Ectodermal cell (in vitro differentiated cells): ENCODE measurements at regions not wholly inside any gene's neighbourhood (a gene's known extent, or its start where the extent isn't known, plus 50 kb on each side); places are given as distances from the start of the nearest gene placed in this dataset.
"Not testable (repeated sequence)": the region's sequence is repeated elsewhere in the genome, so short reads cannot be mapped to it uniquely, and the experiment has no call there.

Experiments used
- H3K27ac ChIP-seq: 2 replicates; pipeline ENCODE4 v1.7.0; 2013; ENCODE audit warnings: mild to moderate bottlenecking, low read depth, low read length; ENCODE audit not compliant: insufficient read depth, poor library complexity, severe bottlenecking
- H3K27me3 ChIP-seq: 2 replicates; pipeline ENCODE4 v1.7.0; 2013; ENCODE audit warnings: mild to moderate bottlenecking, low read length; ENCODE audit not compliant: insufficient read depth, control insufficient read depth, poor library complexity, severe bottlenecking
- H3K36me3 ChIP-seq: one replicate; pipeline ENCODE4 v1.7.0; 2013; ENCODE audit warnings: low read length; ENCODE audit not compliant: control insufficient read depth, insufficient read depth
- H3K4me1 ChIP-seq: one replicate; pipeline ENCODE4 v1.7.0; 2013; ENCODE audit warnings: low read length; ENCODE audit not compliant: control insufficient read depth, insufficient read depth
- H3K4me3 ChIP-seq: 2 replicates; pipeline ENCODE4 v1.7.0; 2013; ENCODE audit warnings: low read depth, low read length, control low read depth; ENCODE audit not compliant: insufficient read depth
- H3K9me3 ChIP-seq: 2 replicates; pipeline ENCODE4 v1.7.0; 2013; ENCODE audit warnings: mild to moderate bottlenecking, low read length, moderate library complexity; ENCODE audit not compliant: control insufficient read depth
- WGBS, 2 experiments: methylation state at CpG; one replicate each; pipeline ENCODE4 v1.1.7; 2013; ENCODE audit warnings: missing lambda C conversion rate in 2 of 2; 5-methylcytosine and 5-hydroxymethylcytosine counted together

DNA sequence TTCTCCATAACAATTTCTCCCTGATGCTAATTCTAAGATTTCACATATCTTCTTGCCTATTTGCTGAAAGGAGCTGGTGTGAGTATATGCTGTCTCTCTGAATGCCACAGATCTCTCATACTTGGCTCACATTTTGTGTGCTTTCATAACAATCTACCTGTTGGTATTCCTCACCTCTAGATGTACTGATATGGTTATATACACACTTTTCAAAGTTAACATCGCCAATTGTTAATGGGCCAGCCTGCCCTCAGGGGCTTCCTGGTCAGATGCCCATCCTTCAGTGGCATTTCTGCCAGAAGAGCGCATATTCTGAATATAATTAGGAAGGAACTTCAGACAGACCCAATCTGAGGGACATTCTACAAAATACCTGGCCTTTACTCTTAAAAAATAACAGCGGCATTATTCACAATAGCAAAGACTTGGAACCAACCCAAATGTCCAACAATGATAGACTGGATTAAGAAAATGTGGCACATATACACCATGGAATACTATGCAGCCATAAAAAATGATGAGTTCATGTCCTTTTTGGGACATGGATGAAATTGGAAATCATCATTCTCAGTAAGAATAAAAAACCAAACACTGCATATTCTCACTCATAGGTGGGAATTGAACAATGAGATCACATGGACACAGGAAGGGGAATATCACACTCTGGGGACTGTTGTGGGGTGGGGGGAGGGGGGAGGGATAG, 123.9 kb upstream of the FAT1 start:
- not testable (repeated sequence) for H3K27ac ChIP-seq, H3K27me3 ChIP-seq, H3K36me3 ChIP-seq, H3K4me3 ChIP-seq, H3K9me3 ChIP-seq
- peaks cover 16% of the 10 kb centered on the region for H3K4me1 ChIP-seq
- 93 to 100% methylated on average over 2 to 3 of the region's 3 CpGs for WGBS, 2 experiments

- Histone ChIP-seq H3K27me3 (no peaks in the 10 kb centered on the region), H3K9me3 (peaks cover 3% of the 10 kb centered on the region), H3K36me3 (no peaks in the 10 kb centered on the region), H3K4me3 (no peak overlapping the region), H3K4me1 (peaks cover 12% of the 10 kb centered on the region), H3K27ac (no peak overlapping the region)
Observed at GRCh38 chr4:186848437-186848836, 124.8 kb upstream of the FAT1 start.

DNA sequence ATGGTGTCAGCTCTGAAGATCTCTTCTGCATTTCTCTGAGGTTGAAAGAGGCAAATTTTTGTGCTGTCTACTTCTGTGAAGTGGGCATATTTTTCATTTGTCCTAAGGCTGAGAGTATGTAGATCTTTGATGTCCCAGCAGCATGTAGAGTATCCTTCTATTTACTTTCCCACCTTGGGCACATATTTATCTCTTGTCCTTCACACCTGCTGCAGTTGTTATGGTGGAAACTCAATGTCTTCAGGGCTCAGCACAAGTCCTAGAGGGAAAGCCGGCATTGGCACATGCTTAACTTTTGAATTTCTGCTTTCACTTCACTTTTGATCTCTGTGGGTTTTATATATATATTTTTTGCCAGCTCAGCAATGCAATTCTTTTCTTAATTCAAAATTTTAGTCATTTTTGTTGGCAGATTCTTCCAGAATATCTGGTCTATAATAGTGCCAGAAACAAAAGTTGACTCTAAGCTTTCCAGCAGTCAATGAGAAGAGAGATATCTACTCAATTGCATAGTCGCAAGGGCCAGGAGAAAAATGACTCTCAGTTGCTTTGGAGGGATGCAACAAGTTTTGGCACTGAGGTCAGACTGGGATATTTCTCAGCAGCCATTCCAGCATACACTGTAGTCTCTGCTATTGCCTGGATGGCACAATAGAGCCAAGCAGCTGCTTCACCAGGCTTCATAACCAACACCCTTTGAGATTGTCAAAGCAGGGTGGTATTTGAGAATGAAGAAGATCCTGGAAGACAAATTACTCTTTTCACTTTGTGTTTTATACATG, 127.8 kb upstream of the FAT1 start:
- 89 to 99% methylated on average over 2 of the region's 2 CpGs for WGBS, 2 experiments
- Histone ChIP-seq H3K27ac (no peak overlapping the region), H3K36me3 (no peaks in the 10 kb centered on the region), H3K27me3 (no peaks in the 10 kb centered on the region), H3K9me3 (peaks cover 3% of the 10 kb centered on the region), H3K4me3 (no peak overlapping the region), H3K4me1 (no peaks in the 10 kb centered on the region)

- H3K9me3 ChIP-seq: peaks cover 3% of the 10 kb centered on the region
- no peak overlapping the region for H3K27ac ChIP-seq
- 76 to 97% methylated on average over 1 of the region's 2 CpGs for WGBS, 2 experiments
- no peaks in the 10 kb centered on the region for H3K27me3 ChIP-seq
- H3K4me1 ChIP-seq: no peaks in the 10 kb centered on the region
- H3K36me3 ChIP-seq: no peaks in the 10 kb centered on the region
- H3K4me3 ChIP-seq: no peak overlapping the region
Observed at GRCh38 chr4:186852073-186852420, 128.4 kb upstream of the FAT1 start.

- H3K27ac ChIP-seq: no peak overlapping the region
- H3K4me1 ChIP-seq: no peaks in the 10 kb centered on the region
- H3K36me3 ChIP-seq: no peaks in the 10 kb centered on the region
- peaks cover 3% of the 10 kb centered on the region for H3K9me3 ChIP-seq
- WGBS, 2 experiments: 81 to 91% methylated on average over 1 of the region's 1 CpG
- no peak overlapping the region for H3K4me3 ChIP-seq
- H3K27me3 ChIP-seq: no peaks in the 10 kb centered on the region
Observed at GRCh38 chr4:186852964-186853391, 129.3 kb upstream of the FAT1 start.

- H3K27ac ChIP-seq: no peak overlapping the region
- no peak overlapping the region for H3K4me3 ChIP-seq
- H3K27me3 ChIP-seq: no peaks in the 10 kb centered on the region
- no peaks in the 10 kb centered on the region for H3K4me1 ChIP-seq
- peaks cover 3% of the 10 kb centered on the region for H3K9me3 ChIP-seq
- 99 to 100% methylated on average over 3 of the region's 3 CpGs for WGBS, 2 experiments
- no peaks in the 10 kb centered on the region for H3K36me3 ChIP-seq
Observed at GRCh38 chr4:186854256-186854655, 130.6 kb upstream of the FAT1 start.

- Histone ChIP-seq H3K27me3 (no peaks in the 10 kb centered on the region), H3K4me3 (no peak overlapping the region), H3K9me3 (peaks cover 3% of the 10 kb centered on the region), H3K4me1 (no peaks in the 10 kb centered on the region), H3K36me3 (no peaks in the 10 kb centered on the region), H3K27ac (no peak overlapping the region)
- 95 to 100% methylated on average over 1 of the region's 1 CpG for WGBS, 2 experiments
Observed at GRCh38 chr4:186855111-186855510, 131.5 kb upstream of the FAT1 start.

DNA sequence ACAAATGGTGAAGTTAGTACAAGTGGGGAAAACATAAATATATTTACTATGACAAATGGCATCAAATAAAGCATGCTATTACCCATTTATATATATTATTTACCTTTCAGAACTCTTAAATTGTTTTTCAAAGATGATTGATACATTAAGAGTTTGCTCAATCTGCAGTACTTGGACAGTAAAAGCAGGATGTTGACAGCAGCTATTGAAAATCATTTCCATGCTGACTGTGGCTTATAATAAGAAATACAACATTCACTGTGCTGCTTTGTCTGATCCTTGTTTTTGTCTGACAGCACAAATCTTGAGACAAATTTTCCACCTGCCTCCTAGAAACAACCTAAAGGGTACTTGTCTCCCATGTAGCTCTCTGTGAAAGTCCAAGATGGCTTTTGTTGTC, 134.1 kb upstream of the FAT1 start:
- Histone ChIP-seq H3K4me3 (no peak overlapping the region), H3K9me3 (no peaks in the 10 kb centered on the region), H3K36me3 (no peaks in the 10 kb centered on the region), H3K4me1 (no peaks in the 10 kb centered on the region), H3K27ac (no peak overlapping the region), H3K27me3 (no peaks in the 10 kb centered on the region)

DNA sequence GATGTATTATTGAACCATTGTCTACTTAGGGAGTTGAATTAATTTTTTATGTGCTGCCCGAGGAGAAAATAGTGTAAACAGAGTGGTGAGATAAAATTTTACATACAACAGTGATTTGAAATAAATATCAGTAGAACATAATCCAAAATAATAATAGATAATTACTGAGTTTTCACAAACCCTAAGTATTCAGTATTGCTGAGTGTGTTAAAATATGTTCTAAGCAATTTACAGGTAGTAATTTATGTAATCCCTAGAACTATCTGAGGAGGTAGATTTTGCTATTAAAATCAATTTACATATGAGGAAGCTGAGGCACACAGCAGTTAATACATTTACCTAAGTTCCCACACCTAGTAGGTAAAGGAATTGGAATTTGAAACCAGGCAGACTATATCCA, 134.7 kb upstream of the FAT1 start:
- Histone ChIP-seq H3K27ac (no peak overlapping the region), H3K27me3 (no peaks in the 10 kb centered on the region), H3K36me3 (no peaks in the 10 kb centered on the region), H3K4me1 (no peaks in the 10 kb centered on the region), H3K4me3 (no peak overlapping the region), H3K9me3 (no peaks in the 10 kb centered on the region)
- WGBS, 2 experiments: no CpG with 5 or more reads among the region's 1 CpG

DNA sequence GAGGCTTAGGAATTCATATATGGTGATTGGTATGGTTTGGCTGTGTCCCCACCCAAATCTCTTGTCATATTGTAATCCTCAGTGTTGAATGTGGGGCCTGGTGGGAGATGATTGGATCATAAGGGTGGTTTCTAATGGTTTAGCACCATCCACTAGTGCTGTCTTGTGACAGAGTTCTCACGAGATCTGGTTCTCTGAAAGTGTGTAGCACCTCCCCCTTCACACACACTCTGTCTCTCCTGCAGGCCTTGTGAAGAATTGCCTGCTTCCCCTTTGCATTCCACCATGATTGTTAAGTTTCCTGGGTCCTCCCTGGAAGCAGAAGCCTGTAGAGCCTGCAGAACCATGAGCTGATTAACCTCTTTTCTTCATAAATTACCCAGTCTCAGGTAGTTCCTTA, 135.8 kb upstream of the FAT1 start:
- no peak overlapping the region for H3K27ac ChIP-seq
- WGBS, 2 experiments: 94 to 95% methylated on average over 1 of the region's 1 CpG
- no peaks in the 10 kb centered on the region for H3K36me3 ChIP-seq

More for the DNA sequence above, 135.8 kb upstream of the FAT1 start:
- Histone ChIP-seq H3K9me3 (no peaks in the 10 kb centered on the region), H3K4me1 (no peaks in the 10 kb centered on the region), H3K4me3 (no peak overlapping the region), H3K27me3 (no peaks in the 10 kb centered on the region)
